Activated T-helper 17 cell treated with anti-CD3 and anti-CD28 coated beads, Interleukin-2, amount 50 U/mL, for 72 hours (primary cell): ENCODE measurements at regions not wholly inside any gene's neighbourhood (a gene's known extent, or its start where the extent isn't known, plus 50 kb on each side); places are given as distances from the start of the nearest gene placed in this dataset.
"Not testable (repeated sequence)": the region's sequence is repeated elsewhere in the genome, so short reads cannot be mapped to it uniquely, and the experiment has no call there.

Source experiments
- ATAC-seq: fragments of 150-1000 bp; cut with Tn5 transposase; replicated peaks from 2 replicates; pipeline ENCODE4 v1.10.0; 2021; ENCODE audit warnings: mild to moderate bottlenecking, moderate library complexity
- H3K27ac Mint-ChIP-seq: one replicate; pipeline ENCODE4 v1.8.0; 2022; ENCODE audit warnings: mixed read lengths
- H3K27me3 Mint-ChIP-seq: one replicate; pipeline ENCODE4 v1.8.0; 2022; ENCODE audit warnings: mixed read lengths
- H3K36me3 Mint-ChIP-seq: one replicate; pipeline ENCODE4 v1.8.0; 2022; ENCODE audit warnings: low read depth, mild to moderate bottlenecking, mixed read lengths
- H3K4me1 Mint-ChIP-seq: one replicate; pipeline ENCODE4 v1.8.0; 2022; ENCODE audit warnings: mixed read lengths
- H3K4me3 Mint-ChIP-seq: one replicate; pipeline ENCODE4 v1.8.0; 2022; ENCODE audit warnings: mild to moderate bottlenecking, mixed read lengths
- H3K9me3 Mint-ChIP-seq: one replicate; pipeline ENCODE4 v1.8.0; 2022; ENCODE audit warnings: mixed read lengths

GRCh38 chr15:70237626-70238025 lies 139.9 kb upstream of the TLE3 start:
- no peak overlapping the region for H3K4me3 Mint-ChIP-seq
- no peak overlapping the region for H3K27ac Mint-ChIP-seq
- H3K9me3 Mint-ChIP-seq, result no peaks in the 10 kb centered on the region
- H3K4me1 Mint-ChIP-seq, result peaks cover 22% of the 10 kb centered on the region
- no peaks in the 10 kb centered on the region for H3K36me3 Mint-ChIP-seq
- H3K27me3 Mint-ChIP-seq, result no peaks in the 10 kb centered on the region
- ATAC-seq, result no peak

DNA sequence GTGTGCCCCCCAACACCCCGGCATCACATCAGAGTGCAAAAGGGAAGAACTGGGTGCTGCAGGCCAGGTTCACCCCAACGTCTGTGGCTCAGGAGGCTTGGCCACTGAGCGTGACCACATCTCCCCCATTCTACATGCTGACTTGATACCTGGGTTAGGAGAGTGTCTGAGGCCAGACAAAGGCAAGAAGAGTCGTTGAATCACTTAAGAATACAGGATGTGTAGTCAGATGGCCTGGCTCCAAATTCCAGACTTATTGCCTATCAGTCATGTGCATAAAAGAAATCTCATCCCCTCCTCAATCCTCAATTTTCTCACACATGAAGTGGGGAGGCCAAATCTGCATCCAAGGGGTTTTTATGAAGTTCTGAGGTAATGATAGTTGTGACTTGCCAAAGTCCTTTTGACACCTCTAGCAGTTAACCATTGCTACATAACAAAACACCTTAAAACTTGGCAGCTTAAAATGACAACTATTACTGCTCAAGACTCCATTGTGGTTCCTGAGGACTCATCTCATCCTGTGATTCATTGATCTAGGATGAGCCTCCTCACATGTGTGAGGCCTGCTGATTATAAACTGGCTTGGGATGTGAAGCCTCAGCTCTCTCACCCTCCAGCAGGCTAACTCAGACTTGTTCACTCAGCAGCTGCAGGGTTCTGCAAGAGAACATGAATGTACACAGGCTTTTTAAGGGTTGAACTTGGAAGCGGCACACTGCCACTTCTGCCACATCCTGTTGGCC lies 138.8 kb upstream of the TLE3 start:
- H3K27ac Mint-ChIP-seq, result no peak overlapping the region
- H3K27me3 Mint-ChIP-seq, result no peaks in the 10 kb centered on the region
- H3K4me3 Mint-ChIP-seq, result no peak overlapping the region
- peaks cover 18% of the 10 kb centered on the region for H3K4me1 Mint-ChIP-seq
- ATAC-seq, result peak; percentile 75
- peaks cover 9% of the 10 kb centered on the region for H3K9me3 Mint-ChIP-seq
- no peaks in the 10 kb centered on the region for H3K36me3 Mint-ChIP-seq

GRCh38 chr15:70235347-70235746 lies 137.6 kb upstream of the TLE3 start:
- no peak for ATAC-seq
- Mint-ChIP-seq H3K4me3 (no peak overlapping the region), H3K4me1 (peaks cover 8% of the 10 kb centered on the region), H3K27me3 (no peaks in the 10 kb centered on the region), H3K27ac (no peak overlapping the region), H3K9me3 (peaks cover 11% of the 10 kb centered on the region), H3K36me3 (no peaks in the 10 kb centered on the region)

DNA sequence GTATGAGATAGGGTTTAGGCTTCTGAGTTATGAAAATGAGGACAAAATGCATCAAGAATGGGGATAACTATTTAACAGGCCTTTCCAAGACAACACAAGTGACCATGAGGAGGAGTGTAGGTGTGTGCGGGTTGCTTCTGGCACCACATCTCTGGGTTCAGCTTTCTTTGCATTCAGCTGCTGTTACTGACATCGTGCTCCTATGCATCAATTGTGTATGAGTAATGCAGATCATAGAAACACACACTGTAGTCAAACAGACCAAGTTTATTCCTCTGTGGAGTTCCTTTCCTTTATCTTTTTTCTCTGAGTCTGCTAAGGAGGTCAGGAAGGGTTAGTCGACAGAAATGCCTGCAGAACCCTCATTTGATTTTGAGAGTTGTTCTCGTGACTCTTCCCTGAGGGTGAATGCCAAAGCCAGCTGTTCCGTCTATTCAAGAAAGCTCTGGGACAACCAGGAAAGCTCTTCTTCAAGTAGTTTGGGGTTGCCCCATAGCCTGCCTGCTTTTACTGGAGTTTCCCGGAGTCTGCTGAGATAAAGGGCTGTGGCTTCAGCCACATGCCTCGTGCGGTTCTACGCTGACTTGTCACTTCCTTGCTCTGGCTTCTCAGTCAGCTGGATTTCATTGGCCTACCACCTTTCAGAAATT lies 136.7 kb upstream of the TLE3 start:
- Mint-ChIP-seq H3K27me3 (no peaks in the 10 kb centered on the region), H3K4me3 (no peak overlapping the region), H3K27ac (no peak overlapping the region), H3K4me1 (peaks cover 8% of the 10 kb centered on the region), H3K9me3 (peaks cover 16% of the 10 kb centered on the region), H3K36me3 (no peaks in the 10 kb centered on the region)
- ATAC-seq, result peak; percentile 53

GRCh38 chr15:70231484-70231883 lies 133.8 kb upstream of the TLE3 start:
- Mint-ChIP-seq H3K36me3 (no peaks in the 10 kb centered on the region), H3K27me3 (no peaks in the 10 kb centered on the region), H3K4me1 (peaks cover 4% of the 10 kb centered on the region), H3K4me3 (no peak overlapping the region), H3K27ac (no peak overlapping the region), H3K9me3 (peaks cover 23% of the 10 kb centered on the region)
- ATAC-seq, result peak; percentile 62

- H3K27me3 Mint-ChIP-seq, ATAC-seq, H3K4me1 Mint-ChIP-seq, H3K27ac Mint-ChIP-seq, H3K36me3 Mint-ChIP-seq, H3K4me3 Mint-ChIP-seq: not testable (repeated sequence)
- peaks cover 23% of the 10 kb centered on the region for H3K9me3 Mint-ChIP-seq
Observed at GRCh38 chr15:70227918-70228317, 130.2 kb upstream of the TLE3 start.

GRCh38 chr15:70227147-70227546 lies 129.4 kb upstream of the TLE3 start:
- Mint-ChIP-seq H3K36me3 (no peaks in the 10 kb centered on the region), H3K27me3 (no peaks in the 10 kb centered on the region), H3K4me1 (peaks cover 12% of the 10 kb centered on the region), H3K27ac (no peak overlapping the region), H3K9me3 (peaks cover 19% of the 10 kb centered on the region), H3K4me3 (no peak overlapping the region)
- ATAC-seq, result no peak

DNA sequence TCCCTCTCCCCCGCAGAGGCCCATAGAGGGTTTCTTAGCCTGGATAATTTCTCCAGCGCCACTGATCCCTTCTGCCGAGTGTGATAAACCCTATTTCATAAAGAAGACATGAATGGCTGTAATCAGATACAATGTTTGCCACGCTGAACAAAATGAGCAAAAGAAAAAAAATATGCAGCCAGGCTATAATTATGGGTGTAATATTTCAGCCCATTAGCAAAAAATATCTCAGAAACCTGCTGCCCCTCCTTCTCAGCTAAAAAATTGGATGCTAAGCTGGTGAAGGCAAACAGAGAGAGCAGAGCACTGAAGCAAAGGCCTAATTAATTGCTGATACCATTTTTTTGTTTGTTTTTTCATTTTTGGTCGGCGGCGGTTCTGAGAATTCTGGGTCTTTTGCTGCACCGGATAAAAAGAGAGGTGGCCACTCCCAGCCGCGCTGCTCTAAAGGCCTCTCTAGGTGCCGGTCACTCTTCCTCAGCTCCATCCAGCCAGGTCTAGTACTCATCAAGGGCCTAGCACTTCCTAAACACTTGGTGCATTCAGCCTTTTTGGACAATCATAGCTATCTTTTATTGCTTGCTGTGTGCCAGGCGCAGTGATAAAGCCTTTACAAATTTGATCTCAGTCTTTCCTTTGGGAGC lies 128.7 kb upstream of the TLE3 start:
- H3K36me3 Mint-ChIP-seq, result no peaks in the 10 kb centered on the region
- H3K9me3 Mint-ChIP-seq, result peaks cover 14% of the 10 kb centered on the region
- H3K27ac Mint-ChIP-seq, result no peak overlapping the region
- no peaks in the 10 kb centered on the region for H3K27me3 Mint-ChIP-seq
- H3K4me1 Mint-ChIP-seq, result peaks cover 12% of the 10 kb centered on the region
- no peak for ATAC-seq
- no peak overlapping the region for H3K4me3 Mint-ChIP-seq

- no peak overlapping the region for H3K4me3 Mint-ChIP-seq
- no peaks in the 10 kb centered on the region for H3K27me3 Mint-ChIP-seq
- ATAC-seq, result no peak
- no peak overlapping the region for H3K27ac Mint-ChIP-seq
- no peaks in the 10 kb centered on the region for H3K36me3 Mint-ChIP-seq
- H3K9me3 Mint-ChIP-seq, result peaks cover 12% of the 10 kb centered on the region
- peaks cover 12% of the 10 kb centered on the region for H3K4me1 Mint-ChIP-seq
Observed at GRCh38 chr15:70225416-70225815, 127.7 kb upstream of the TLE3 start.

DNA sequence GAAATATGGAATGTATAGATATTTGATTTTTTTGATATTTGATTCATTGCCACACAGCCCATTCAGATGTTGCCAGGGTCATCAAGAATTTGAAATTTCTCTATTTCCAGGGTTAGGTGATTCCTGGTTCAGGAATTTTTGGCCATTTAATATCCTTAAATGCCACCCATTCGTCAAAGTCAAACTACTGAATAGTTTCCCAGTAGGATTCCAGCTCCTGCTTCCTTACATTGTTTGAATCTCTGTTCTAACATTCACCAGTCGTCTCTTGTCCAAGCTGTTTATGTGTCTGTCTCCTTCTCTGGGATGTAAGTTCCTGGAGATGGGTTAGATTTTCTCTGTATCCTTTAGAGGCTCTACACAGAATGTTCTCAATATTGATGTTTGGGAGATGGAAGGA lies 124.9 kb upstream of the TLE3 start:
- no peaks in the 10 kb centered on the region for H3K36me3 Mint-ChIP-seq
- H3K27me3 Mint-ChIP-seq, result no peaks in the 10 kb centered on the region
- no peaks in the 10 kb centered on the region for H3K9me3 Mint-ChIP-seq
- peaks cover 12% of the 10 kb centered on the region for H3K4me1 Mint-ChIP-seq
- H3K27ac Mint-ChIP-seq, result no peak overlapping the region
- ATAC-seq, result no peak
- no peak overlapping the region for H3K4me3 Mint-ChIP-seq

DNA sequence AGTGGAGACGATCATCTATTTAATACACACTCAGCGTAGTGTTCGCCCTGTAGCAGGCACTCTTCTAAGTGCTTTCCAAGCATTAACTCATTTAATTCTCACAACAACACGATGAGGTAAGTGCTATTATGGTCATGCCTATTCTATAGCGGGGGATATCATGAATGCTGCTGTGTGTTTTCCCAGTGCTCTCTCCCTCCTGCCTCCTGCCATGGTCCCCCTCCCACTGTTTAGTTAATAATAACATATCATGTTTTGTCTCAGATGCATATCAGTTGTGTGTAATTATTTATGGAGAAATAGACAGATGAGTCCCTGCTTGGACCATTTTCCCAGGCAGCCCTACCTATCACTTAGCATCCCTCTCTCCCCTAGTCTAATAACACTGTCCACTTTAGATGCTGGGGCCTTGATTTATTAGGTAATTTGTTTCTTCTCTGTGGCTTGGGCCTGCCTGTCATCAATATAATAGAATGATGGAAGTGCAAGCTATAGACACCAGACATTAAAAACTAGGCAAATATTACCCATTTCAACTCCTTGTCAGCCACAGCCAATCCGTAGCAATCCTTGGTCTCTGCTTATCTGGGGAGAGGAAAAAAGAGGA lies 122.9 kb upstream of the TLE3 start:
- Mint-ChIP-seq H3K36me3 (no peaks in the 10 kb centered on the region), H3K4me3 (no peak overlapping the region), H3K9me3 (no peaks in the 10 kb centered on the region), H3K27ac (no peak overlapping the region), H3K27me3 (no peaks in the 10 kb centered on the region), H3K4me1 (peaks cover 12% of the 10 kb centered on the region)
- ATAC-seq, result no peak

GRCh38 chr15:70219966-70220365 lies 122.2 kb upstream of the TLE3 start:
- H3K27ac Mint-ChIP-seq, result no peak overlapping the region
- no peaks in the 10 kb centered on the region for H3K36me3 Mint-ChIP-seq
- no peaks in the 10 kb centered on the region for H3K27me3 Mint-ChIP-seq
- H3K4me3 Mint-ChIP-seq, result no peak overlapping the region
- no peak for ATAC-seq
- H3K9me3 Mint-ChIP-seq, result no peaks in the 10 kb centered on the region
- peaks cover 12% of the 10 kb centered on the region for H3K4me1 Mint-ChIP-seq

DNA sequence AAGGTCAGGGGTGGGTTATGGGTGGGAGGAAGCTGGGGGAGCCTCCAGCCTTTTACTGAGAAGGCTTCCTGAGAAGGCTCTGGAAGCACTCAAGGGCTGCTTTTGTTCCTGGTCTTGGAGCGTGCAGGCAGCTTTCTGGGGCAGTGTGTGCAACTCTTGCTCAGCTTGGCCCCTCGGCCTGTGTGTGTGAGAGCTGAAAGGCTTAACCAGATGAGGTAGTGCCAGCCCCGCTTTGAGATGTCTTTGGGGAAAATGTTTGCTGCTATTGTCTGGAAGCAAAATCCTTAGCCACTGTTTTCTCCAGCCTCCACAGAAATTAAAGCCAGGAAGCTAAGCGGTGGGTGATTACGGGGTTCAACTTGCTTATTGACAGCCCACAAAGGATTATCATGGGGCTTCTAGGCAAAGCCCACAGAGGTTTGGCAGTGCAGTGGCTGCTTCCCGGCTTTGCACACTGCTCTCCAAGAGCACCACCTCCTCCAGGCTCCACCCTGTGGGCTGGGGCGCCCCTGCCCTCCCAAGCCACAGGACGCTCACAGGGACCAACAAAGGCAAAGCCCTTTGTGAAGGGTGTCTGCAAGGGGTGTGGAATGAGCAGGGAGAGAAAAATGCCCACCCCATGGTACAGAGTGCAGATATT lies 121.7 kb upstream of the TLE3 start:
- peaks cover 12% of the 10 kb centered on the region for H3K4me1 Mint-ChIP-seq
- no peaks in the 10 kb centered on the region for H3K27me3 Mint-ChIP-seq
- H3K27ac Mint-ChIP-seq, result no peak overlapping the region
- no peaks in the 10 kb centered on the region for H3K36me3 Mint-ChIP-seq
- no peak for ATAC-seq
- no peak overlapping the region for H3K4me3 Mint-ChIP-seq
- H3K9me3 Mint-ChIP-seq, result no peaks in the 10 kb centered on the region
